ENCODE measurements at regions not wholly inside any gene's neighbourhood (a gene's known extent, or its start where the extent isn't known, plus 50 kb on each side); places are given as distances from the start of the nearest gene placed in this dataset.
"Not testable (repeated sequence)": the region's sequence is repeated elsewhere in the genome, so short reads cannot be mapped to it uniquely, and the experiment has no call there.

GRCh38 chr7:16369855-16370254 is 51.5 kb downstream of the CRPPA start:
- no peak for DNase-seq (ENCODE audit: low read depth, low spot score)

GRCh38 chr7:16369309-16369708 is 52.0 kb downstream of the CRPPA start:
- not testable (repeated sequence) for DNase-seq (ENCODE audit: low read depth, low spot score)

GRCh38 chr7:16368885-16369284 is 52.5 kb downstream of the CRPPA start:
- no peak for DNase-seq (ENCODE audit: low read depth, low spot score)

GRCh38 chr7:16367115-16367514 is 54.2 kb downstream of the CRPPA start:
- DNase-seq (ENCODE audit: low read depth, low spot score), result no peak

- no peak for DNase-seq (ENCODE audit: low read depth, low spot score)
Observed at GRCh38 chr7:16365952-16366351, 55.4 kb downstream of the CRPPA start.

GRCh38 chr7:16365177-16365576 is 56.2 kb downstream of the CRPPA start:
- no peak for DNase-seq (ENCODE audit: low read depth, low spot score)

- no peak for DNase-seq (ENCODE audit: low read depth, low spot score)
Observed at GRCh38 chr7:16359216-16359615, 62.1 kb downstream of the CRPPA start.

GRCh38 chr7:16357921-16358320 is 63.4 kb downstream of the CRPPA start:
- DNase-seq (ENCODE audit: low read depth, low spot score), result no peak

- DNase-seq (ENCODE audit: low read depth, low spot score), result no peak
Observed at GRCh38 chr7:16357474-16357873, 63.9 kb downstream of the CRPPA start.

- DNase-seq (ENCODE audit: low read depth, low spot score), result no peak
Observed at GRCh38 chr7:16356301-16356958, 64.9 kb downstream of the CRPPA start.

GRCh38 chr7:16354573-16354972 is 66.8 kb downstream of the CRPPA start:
- DNase-seq (ENCODE audit: low read depth, low spot score), result no peak

- DNase-seq (ENCODE audit: low read depth, low spot score), result no peak
Observed at GRCh38 chr7:16353226-16353625, 68.1 kb downstream of the CRPPA start.

GRCh38 chr7:16350634-16351033 is 70.7 kb downstream of the CRPPA start:
- DNase-seq (ENCODE audit: low read depth, low spot score), result no peak

GRCh38 chr7:16348251-16348650 is 73.1 kb downstream of the CRPPA start:
- DNase-seq (ENCODE audit: low read depth, low spot score), result no peak

GRCh38 chr7:16347827-16348192 is 73.5 kb downstream of the CRPPA start:
- DNase-seq (ENCODE audit: low read depth, low spot score), result no peak

GRCh38 chr7:16347066-16347826 is 74.1 kb downstream of the CRPPA start:
- no peak for DNase-seq (ENCODE audit: low read depth, low spot score)

- DNase-seq (ENCODE audit: low read depth, low spot score), result no peak
Observed at GRCh38 chr7:16345979-16346958, 75.1 kb downstream of the CRPPA start.

- no peak for DNase-seq (ENCODE audit: low read depth, low spot score)
Observed at GRCh38 chr7:16344927-16345326, 76.4 kb downstream of the CRPPA start.

GRCh38 chr7:16343612-16344011 is 77.7 kb downstream of the CRPPA start:
- no peak for DNase-seq (ENCODE audit: low read depth, low spot score)

GRCh38 chr7:16338065-16338464 is 83.3 kb downstream of the CRPPA start:
- DNase-seq (ENCODE audit: low read depth, low spot score), result no peak

GRCh38 chr7:16326106-16326505 is 95.2 kb downstream of the CRPPA start:
- no peak for DNase-seq (ENCODE audit: low read depth, low spot score)

- DNase-seq (ENCODE audit: low read depth, low spot score), result no peak
Observed at GRCh38 chr7:16323313-16323712, 98.0 kb downstream of the CRPPA start.
